Coronary artery (tissue), 2 donors: ENCODE measurements at regions not wholly inside any gene's neighbourhood (a gene's known extent, or its start where the extent isn't known, plus 50 kb on each side); places are given as distances from the start of the nearest gene placed in this dataset.

Source experiments
- DNase-seq: peaks from one replicate; pipeline ENCODE4 v3.0.0-alpha.2; 2017; ENCODE audit warnings: low spot score
- H3K27ac ChIP-seq, 2 donors: fragments of 200-600 bp; sonication (generic); one replicate each; pipeline ENCODE4 v1.5.1; 2016 to 2019
- H3K4me3 ChIP-seq: fragments of 200-600 bp; sonication (generic); 2 replicates; pipeline ENCODE4 v1.5.1; 2016; ENCODE audit warnings: mild to moderate bottlenecking, moderate library complexity
- CTCF ChIP-seq: fragments of 200-600 bp; sonication (generic); IDR thresholded peaks from one replicate; pipeline ENCODE4 v1.5.1; 2019; ENCODE audit warnings: antibody characterized with exemption

GRCh38 chr10:31731711-31732110 is 196.9 kb downstream of the ARHGAP12 start:
- Histone ChIP-seq H3K4me3 (no peak overlapping the region), H3K27ac (no peak overlapping the region)
- TF ChIP-seq CTCF: no peak
- DNase-seq: no peak

- TF ChIP-seq CTCF: no peak
- no peak overlapping the region for H3K27ac ChIP-seq
- no peak overlapping the region for H3K4me3 ChIP-seq
- no peak for DNase-seq
Measured at GRCh38 chr10:31730776-31731175, 197.9 kb downstream of the ARHGAP12 start.

GRCh38 chr10:31728698-31729224 is 199.9 kb downstream of the ARHGAP12 start:
- Histone ChIP-seq H3K4me3 (no peak overlapping the region), H3K27ac (no peak overlapping the region)
- DNase-seq: no peak
- no peak for TF ChIP-seq CTCF

DNA sequence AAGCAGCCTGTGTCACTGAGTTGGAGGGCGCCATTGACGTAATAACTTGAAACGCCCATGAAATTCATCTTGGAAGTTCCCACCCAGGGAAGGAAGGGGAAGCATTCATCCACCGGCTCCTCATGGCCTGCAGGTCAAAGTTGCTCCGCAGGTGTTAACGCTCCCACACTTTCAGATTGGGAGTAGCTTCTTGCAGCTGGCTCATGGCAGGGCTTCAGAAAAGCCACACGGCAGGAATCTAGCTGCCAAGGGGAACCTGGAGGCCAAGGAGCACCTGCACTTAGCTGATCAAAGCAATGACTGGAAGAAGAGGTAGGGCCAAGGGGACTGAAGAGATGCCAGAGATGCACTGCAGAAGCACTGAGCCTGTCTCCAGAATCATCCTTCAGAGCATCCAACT is 203.2 kb downstream of the ARHGAP12 start:
- DNase-seq: no peak
- TF ChIP-seq CTCF: no peak
- Histone ChIP-seq H3K4me3 (no peak overlapping the region), H3K27ac (no peak overlapping the region)

- DNase-seq: no peak
- TF ChIP-seq CTCF: no peak
- H3K27ac ChIP-seq: no peak overlapping the region
- no peak overlapping the region for H3K4me3 ChIP-seq
Measured at GRCh38 chr10:31724296-31724695, 204.3 kb downstream of the ARHGAP12 start.

DNA sequence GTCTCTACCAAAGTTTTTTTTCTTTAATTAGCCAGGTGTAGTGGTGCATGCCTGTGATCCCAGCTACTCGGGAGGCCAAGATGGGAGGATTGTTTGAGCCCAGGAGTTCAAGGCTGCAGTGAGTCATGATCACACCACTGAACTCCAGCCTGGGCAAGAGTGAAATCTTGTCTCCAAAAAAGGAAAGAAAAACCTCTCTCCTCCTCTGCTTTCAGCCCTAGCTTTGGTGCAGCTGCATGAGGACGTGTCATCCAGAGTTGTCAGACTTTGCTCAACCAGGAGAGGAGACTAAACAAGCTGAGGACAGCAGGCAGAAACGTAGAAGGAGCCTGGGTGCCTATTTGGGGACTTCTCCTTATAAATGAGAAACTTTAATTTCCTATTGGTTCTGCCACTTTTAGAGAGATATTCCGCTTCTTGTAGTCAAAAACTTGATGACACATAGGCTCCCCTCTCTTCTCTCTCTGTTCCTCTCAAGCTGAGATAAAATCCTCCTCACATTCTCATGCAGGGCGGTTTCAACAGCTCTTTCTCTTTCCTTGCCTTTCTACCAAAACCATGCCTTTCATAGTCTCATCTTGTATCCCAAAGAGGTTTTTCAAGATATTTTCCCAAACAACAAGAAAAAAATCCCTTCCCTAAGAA is 205.4 kb downstream of the ARHGAP12 start:
- no peak for TF ChIP-seq CTCF
- Histone ChIP-seq H3K27ac (no peak overlapping the region), H3K4me3 (no peak overlapping the region)
- DNase-seq: no peak

- DNase-seq: no peak
- no peak for TF ChIP-seq CTCF
- Histone ChIP-seq H3K27ac (no peak overlapping the region), H3K4me3 (no peak overlapping the region)
Measured at GRCh38 chr10:31721096-31721495, 207.5 kb downstream of the ARHGAP12 start.
